ENCODE measurements at regions not wholly inside any gene's neighbourhood (a gene's known extent, or its start where the extent isn't known, plus 50 kb on each side); places are given as distances from the start of the nearest gene placed in this dataset.

DNA sequence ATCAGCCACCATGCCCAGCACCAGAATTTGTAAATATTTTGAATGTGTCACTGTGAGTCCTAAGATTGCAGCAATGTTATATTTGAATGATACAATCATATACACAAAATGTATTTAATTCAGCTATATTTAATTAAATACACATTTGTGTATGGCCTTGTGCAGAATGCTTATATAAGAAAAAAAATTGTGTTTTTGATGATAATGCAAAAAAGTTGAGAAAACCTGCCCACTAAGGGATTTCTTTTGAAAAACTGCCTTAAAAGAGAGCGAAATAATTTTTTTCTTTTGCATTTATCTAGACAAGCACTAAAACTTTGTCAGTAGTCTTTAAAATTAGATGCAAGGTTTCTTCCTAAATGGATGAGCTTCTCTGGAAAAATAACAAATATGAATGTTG, 68.1 kb upstream of the OTUD4 start:
- Histone ChIP-seq H3K4ac (ENCODE audit: low read depth, low read length) (no peak overlapping the region), H2BK15ac (ENCODE audit: low read depth, low read length) (no peak overlapping the region), H2AFZ (ENCODE audit: low read length) (no peak overlapping the region), H4K5ac (ENCODE audit: insufficient read length, low read depth, low read length) (no peak overlapping the region), H3K9me3 (ENCODE audit: control insufficient read depth, low read depth, low read length) (no peaks in the 10 kb centered on the region), H2BK20ac (ENCODE audit: low read depth, low read length, poor library complexity, severe bottlenecking) (no peak overlapping the region), H4K20me1 (ENCODE audit: control insufficient read depth, insufficient read depth, insufficient read length) (no peaks in the 10 kb centered on the region), H4K91ac (ENCODE audit: insufficient read length, low read depth, low read length) (no peak overlapping the region), H2BK12ac (ENCODE audit: insufficient read length, low read depth, low read length) (no peak overlapping the region), H3K14ac (ENCODE audit: insufficient read depth, low read length) (no peak overlapping the region), H3K79me1 (ENCODE audit: insufficient read depth, low read depth, low read length, poor library complexity, severe bottlenecking) (no peaks in the 10 kb centered on the region), H4K8ac (replicated peaks; ENCODE audit: insufficient read length, low read depth, low read length) (no peak overlapping the region), H3K79me2 (ENCODE audit: insufficient read depth, low read length) (no peaks in the 10 kb centered on the region), H3K9ac (ENCODE audit: extremely low read depth, insufficient read length, low read length) (no peak overlapping the region), H3K4me1 (ENCODE audit: insufficient read depth, low read length) (no peaks in the 10 kb centered on the region), H2AK5ac (ENCODE audit: insufficient read length, low read length) (no peak overlapping the region), H3T11ph (ENCODE audit: low read length) (no peak overlapping the region), H3K27me3 (ENCODE audit: insufficient read depth, low read length) (no peaks in the 10 kb centered on the region), H3K56ac (ENCODE audit: insufficient read length, low read depth, low read length) (no peak overlapping the region), H3K23ac (ENCODE audit: insufficient read length, low read depth, low read length) (no peak overlapping the region), H2BK120ac (ENCODE audit: low read depth, low read length, poor library complexity, severe bottlenecking) (no peak overlapping the region), H3K27ac (ENCODE audit: insufficient read length, low read depth, low read length) (no peak overlapping the region), H3K4me2 (ENCODE audit: insufficient read depth, insufficient read length, low read length) (no peak overlapping the region), H3K23me2 (ENCODE audit: insufficient read length, low read depth, low read length, poor library complexity, severe bottlenecking) (no peaks in the 10 kb centered on the region), H3K18ac (ENCODE audit: insufficient read length, low read depth, low read length) (no peak overlapping the region), H2BK5ac (ENCODE audit: insufficient read length, low read length) (no peak overlapping the region)
- Mint-ChIP-seq H3K9me3 (peaks cover 0 to 2% of the 10 kb centered on the region in 2 experiments; a peak in 1 of 5 replicates), H3K27me3 (ENCODE audit: low read depth) (no peaks in the 10 kb centered on the region), H3K4me3 (no peak overlapping the region), H3K4me1 (peaks cover 4 to 6% of the 10 kb centered on the region in 2 experiments), H3K27ac (no peak overlapping the region), H3K36me3 (ENCODE audit: insufficient read depth in 1 of 3, low read depth in 3 of 3) (no peaks in the 10 kb centered on the region)
- WGBS (ENCODE audit: extremely low coverage, insufficient read length, low lambda C conversion rate), result no CpG with 5 or more reads among the region's 1 CpG
- no peak for TF ChIP-seq CTCF (conservative IDR thresholded peaks at IDR 0.05)
- no peak for DNase-seq
